ENCODE measurements at regions not wholly inside any gene's neighbourhood (a gene's known extent, or its start where the extent isn't known, plus 50 kb on each side); places are given as distances from the start of the nearest gene placed in this dataset.
"Not testable (repeated sequence)": the region's sequence is repeated elsewhere in the genome, so short reads cannot be mapped to it uniquely, and the experiment has no call there.

DNA sequence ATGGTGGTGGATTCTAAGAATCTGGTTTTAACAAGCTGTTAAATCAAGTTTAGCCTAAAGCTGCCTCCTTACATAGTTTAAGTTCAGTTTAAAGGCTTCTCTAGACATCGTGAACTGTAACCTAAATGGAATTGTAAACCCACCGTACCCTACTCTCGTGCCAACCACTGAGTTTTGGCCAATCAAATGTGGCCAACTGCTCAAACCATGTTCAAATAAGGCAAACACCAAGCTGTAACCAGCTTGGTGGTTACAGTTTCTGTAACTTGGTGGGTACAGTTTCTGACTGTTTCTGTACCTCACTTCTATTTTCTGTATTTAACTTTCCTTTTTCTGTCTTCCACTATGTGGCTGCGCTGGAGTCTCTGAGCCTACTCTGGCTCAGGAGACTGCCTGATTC is 131.9 kb upstream of the DDHD1 start:
- no peak for DNase-seq (ENCODE audit: low read depth)

DNA sequence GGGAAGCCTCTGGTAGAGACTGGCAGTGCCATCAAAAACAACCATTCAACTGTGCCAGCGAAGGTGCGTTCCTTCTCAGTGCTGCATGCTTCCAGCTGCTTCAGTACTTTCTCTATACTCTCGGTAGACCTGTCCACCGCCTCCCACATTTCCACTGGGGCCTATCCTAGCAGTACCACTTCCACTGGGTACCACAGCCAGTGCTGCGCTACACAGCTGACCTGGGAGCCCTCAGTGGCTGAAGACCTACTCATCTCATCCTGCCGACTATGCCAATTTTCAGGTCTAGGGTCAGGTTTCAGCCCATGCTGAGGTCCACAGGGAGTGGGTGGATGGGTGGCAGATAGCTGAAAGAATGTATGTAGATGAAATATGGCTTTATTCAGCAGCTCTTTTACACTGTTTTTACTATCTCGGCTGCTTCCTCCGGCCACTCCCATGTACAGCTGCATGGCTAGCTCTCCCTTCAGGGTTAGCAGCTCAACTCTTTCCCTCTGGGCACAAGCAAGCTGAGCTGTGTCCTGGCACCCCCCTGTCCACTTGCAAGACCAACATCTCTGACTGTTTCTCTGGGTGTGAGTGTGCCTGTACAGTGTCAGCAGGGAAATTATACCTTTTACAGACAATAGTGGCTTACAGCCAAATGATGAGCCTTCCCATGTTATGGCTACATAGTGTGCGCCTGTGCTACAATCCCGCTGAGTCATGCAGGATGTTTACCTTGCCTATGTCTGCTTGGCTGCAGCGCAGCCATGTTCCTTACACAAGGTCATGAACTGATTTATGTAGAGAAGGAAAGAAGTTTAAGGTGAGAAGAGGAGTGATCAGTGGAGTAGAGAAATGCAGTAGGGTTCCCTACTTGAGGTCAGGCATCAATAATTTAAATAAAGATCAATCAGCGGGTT is 125.7 kb upstream of the DDHD1 start:
- DNase-seq (ENCODE audit: low read depth), result no peak

DNA sequence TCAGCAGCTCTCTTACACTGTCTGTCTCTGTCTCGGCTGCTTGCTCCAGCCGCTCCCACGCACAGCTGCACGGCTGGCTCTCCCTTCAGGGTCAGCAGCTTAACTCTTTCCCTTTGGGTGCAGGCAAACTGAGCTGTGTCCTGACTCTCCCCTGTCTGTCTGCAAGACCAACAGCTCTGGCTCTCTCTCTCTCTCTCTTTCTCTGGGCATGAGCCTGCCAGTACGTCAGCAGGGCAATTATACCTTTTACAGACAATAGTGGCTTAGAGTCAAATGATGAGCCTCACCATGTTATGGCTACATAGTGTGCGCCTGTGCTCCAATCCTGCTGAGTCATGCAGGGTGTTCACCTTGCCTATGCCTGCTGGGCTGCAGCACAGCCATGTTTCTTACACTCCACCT is 120.5 kb upstream of the DDHD1 start:
- peak; percentile 12 for DNase-seq (ENCODE audit: low read depth)

DNA sequence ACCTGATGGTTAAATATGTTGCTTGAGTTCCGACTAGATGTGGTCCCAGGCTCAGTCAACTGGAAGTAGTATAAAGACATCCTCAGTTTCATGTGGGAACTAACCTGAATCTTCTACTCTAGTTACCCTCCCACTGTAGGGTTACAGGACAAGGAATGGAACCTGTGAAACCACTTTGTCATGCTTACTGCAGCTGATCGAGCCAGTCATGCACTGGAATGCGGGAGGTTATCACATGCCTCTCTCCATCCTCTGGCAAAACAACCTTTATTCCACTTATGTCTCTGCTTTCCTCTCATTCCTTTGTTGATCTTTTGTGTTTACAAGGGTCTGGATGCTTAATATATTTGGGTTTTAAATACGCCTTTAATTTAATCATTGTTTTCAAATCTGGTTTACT is 111.9 kb upstream of the DDHD1 start:
- no peak for DNase-seq (ENCODE audit: low read depth)

DNA sequence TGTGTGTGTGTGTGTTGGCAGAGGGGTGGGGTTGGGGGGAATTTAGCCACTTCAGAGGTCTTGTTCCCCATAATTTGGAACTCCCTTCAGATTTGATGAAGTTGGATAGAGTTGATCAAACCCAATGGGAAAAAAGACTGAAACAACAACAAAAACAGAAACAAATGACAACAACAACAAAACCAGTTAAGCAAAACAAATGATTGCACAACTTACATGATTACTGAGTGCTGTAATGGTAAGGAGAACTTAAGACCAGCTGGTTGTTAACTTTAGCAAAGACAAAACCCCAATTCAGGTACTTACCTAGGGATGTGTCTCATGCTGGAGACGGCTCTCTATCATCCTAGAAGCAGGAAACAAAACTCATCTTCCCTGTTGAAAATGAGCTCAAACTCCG is 107.8 kb upstream of the DDHD1 start:
- DNase-seq (ENCODE audit: low read depth), result no peak

DNA sequence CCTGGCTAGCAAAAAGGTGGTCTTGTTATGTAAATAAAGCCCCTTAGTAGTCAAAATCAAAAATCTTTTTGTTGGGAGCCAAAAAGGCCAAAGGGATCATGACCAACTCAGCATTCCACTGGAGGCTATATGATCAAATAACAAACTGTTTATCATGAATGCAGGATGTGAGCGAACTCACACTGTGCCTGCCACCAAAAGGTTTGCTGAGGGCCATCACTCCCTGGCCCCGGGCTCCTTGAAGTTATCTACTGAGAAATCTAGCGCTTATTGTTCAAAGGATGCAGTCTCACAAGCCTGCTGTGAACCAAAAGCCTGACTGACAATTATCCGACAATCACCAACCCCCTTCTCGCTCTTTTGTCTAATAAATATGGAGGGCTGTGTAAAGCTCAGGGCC is 107.2 kb upstream of the DDHD1 start:
- DNase-seq (ENCODE audit: low read depth), result no peak

DNA sequence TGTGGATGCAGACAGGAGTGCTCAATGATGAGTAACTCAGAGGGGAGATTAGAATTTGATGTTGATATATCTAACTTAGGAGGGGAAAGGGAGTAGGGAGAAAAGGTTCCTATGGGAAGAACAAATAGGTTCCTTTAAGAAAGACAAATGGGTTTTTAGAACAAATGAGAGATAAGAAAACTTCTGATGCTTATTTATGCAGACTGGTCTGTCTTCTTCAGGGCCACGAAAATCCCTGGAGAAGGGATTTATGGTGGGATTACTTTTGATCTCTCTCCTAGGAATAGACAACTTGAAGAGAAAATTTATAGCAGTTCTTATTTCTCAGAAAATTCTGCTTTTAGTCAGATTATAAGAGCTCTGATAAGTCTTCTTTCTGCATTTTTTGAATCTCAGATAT is 99.0 kb upstream of the DDHD1 start:
- no peak for DNase-seq (ENCODE audit: low read depth)

DNA sequence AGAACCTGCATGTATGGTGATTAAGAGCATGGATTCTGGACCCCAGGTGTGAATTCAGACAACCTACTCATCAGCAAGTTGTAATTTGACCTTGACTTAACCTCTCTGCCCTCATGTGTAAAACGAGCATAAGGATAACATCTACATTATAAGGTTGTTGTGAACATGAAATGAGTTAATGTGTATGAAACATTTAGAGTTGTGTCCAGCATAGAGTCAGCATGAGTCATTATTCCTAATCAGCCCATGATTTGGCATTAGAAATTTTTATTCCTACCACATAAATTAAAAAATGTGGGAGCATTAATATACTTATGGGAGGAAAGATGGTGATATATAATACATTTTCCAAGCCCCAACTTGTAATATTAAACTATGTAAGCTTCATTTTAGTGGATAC is 95.9 kb upstream of the DDHD1 start:
- DNase-seq (ENCODE audit: low read depth), result no peak

DNA sequence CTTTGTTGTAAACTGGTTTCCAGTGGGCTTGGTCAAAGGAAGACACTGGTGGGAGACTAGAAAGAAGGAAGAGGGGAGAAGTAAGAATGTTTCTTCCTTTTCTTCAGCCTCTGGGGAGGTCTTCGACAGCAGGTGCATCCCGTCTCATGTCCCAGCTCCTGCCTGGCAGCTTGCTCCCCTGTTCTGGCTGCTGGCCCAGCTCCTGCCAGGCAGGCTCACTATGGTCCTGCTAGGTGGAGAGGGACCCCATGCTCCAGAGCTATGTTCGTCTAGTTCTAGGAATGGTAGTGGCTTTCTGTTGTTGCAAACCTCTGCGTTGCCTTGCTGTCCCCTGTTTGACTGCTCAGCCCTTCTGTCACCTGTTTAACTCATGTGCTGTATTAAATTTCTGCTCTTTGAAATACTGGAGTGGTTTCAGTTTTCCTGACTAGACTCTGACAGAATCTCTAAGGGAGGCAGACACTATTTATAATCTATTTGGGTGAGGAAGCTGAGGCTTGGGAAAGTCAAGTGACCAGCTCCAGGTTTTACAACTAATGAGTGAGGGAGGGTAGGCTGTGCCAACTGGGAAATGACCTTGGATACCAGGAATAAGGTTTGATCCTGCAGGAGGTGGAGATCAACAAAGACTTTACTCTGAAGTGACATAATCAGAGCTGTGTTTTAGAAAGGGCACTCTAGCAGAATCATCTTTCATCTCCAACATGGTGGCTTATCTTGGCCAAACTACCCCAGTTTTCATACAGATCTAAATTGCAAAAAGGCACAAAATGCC is 94.7 kb upstream of the DDHD1 start:
- no peak for DNase-seq (ENCODE audit: low read depth)

DNA sequence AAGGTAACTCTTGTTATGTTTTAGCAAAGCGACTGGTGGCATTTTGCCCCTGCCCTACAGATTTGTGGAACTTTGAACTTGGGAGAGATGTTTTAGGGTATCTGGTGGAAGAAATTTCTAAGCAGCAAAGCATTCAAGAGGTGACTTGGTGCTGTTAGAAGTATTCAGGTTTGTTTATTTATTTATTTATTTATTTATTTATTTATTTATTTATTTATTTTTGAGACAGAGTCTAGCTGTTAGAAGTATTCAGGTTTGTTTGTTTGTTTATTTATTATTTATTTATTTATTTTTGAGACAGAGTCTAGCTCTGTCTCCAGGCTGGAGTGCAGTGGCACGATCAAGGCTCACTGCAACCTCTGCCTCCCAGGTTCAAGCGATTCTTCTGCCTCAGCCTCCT is 89.8 kb upstream of the DDHD1 start:
- DNase-seq (ENCODE audit: low read depth), result not testable (repeated sequence)

DNA sequence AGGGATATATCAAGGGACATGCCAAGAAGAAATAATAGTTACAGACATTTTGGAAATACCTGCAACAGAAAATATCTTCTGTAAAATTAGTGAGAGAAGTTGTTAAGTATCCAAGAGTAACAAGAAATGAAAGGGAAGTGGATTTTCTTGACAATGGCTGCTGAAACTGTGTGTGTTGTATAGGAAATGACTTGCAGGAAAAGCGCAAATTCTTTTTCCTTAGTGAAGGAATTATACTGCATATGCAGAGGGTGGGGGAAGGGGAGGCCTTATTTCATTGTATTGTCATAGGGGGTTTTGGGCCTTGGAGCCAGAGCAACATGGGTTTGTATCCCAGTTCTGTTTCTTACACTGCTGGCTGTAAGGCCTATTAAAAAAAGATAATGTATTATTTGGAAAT is 84.4 kb upstream of the DDHD1 start:
- no peak for DNase-seq (ENCODE audit: low read depth)

DNA sequence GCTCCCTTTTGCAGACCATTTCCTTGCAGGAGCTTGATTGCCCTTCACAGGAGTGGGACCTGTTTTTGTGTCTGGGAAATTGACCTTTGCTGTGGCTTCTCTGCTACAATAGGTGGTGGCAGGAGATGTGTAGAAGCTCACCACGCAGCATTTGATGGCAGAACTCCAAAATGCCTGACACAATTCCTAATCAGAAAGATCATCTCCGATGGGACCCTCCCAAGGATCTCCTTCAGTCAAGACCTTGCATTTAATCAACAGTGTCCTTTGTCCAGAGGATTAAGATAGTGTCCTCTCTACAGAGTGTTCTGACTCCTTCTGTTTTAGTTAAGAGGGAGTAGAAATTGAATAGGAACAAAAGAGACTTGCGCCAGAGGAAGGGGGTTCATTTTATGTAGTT is 83.6 kb upstream of the DDHD1 start:
- no peak for DNase-seq (ENCODE audit: low read depth)

DNA sequence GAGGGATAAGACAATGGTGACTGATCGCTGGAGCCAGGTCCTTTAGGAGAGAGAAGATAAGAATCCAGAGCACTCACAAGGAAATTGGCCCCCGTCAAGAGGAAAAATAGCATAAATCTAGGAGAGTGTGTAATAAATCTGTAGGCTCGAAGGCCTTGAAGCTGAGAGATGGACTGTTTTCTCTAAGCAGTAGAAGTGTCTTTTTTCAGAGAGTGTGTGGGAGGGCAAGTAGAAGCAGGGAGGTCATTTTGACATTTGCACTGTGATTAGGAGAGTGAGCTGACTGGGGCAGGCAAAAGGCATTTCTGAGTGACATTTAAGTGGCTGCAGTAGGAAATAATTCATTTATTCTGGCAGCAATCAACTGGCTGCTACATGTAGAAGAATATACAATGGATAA is 78.0 kb upstream of the DDHD1 start:
- DNase-seq (ENCODE audit: low read depth), result no peak

DNA sequence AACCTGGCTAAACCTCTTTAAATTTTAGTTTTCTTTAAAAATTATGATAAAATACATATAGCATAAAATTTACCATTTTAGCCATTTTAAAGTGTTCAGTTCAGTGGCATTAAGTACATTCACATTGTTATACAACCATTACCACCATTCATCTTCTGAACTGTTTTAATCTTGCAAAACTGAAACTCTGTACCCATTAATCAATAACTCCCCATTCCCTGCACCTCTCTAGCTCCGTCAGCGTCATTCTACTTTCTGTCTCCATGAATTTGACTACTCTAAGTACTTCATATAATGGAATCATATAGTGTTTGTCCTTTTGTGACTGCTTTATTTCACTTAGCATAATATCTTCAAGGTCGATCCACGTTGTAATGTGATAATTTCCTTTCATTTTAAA is 75.8 kb upstream of the DDHD1 start:
- no peak for DNase-seq (ENCODE audit: low read depth)

DNA sequence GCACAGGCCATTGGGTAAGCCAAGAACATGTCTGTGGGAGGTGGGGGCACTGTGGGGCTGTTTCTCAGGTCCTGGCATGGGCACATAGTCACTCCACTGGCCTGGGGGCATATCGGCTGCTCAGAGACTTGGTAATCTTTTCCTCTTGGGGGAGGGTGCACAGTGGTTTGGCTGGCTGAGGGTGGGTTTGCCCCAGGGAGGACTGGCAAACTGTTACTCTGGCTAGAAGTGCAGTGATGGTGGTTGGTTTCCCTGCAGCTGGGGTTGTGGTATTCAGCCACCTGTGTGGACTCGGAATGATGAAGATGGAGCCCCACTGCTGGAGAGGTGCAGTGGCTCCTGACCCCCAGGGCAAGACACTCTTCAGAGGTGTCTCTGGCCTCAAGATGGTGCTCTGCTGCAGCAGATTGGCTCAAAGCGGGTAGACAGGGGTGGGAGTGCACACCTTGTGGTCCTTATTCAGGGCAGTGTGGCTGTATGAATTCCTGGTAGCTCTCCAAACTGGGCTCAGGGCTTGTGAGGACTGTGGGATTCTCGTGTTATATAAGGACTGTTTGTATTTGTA is 74.1 kb upstream of the DDHD1 start:
- DNase-seq (ENCODE audit: low read depth), result no peak

DNA sequence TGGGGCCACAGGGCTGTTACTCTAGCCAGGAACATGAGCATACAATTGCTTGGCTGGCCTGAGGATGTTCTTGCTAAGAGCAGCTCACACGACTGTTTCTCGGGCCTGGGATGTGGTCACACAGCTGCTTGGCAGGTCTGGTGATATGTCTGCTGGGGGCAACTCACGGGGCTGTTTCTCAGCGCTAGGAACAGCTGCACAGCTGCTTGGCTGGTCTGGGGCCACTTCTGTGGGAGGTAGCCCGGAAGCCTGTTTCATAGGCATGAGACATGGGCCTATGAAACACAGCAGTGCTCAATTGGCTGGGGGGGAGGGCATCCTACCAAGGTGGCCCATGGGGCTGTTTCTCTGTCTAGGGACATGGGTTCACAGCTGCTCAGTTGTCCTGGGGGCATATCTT is 73.4 kb upstream of the DDHD1 start:
- DNase-seq (ENCODE audit: low read depth), result no peak

DNA sequence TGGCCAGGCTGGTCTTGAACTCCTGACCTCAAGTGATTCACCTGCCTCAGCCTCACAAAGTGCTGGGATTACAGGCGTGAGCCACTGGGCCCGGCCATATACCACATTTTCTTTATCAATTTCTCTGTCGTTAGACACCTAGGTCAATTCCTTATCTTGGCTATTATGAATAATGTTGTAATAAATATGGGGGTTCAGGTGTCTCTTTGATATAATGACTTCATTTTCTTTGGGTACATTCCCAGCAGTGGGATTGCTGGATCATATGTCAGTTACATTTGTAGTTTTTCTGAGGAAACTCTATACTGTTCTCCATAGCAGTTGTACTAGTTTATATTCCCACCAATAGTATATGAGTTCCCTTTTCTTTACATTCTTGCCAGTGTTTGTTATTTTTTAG is 67.8 kb upstream of the DDHD1 start:
- DNase-seq (ENCODE audit: low read depth), result no peak

DNA sequence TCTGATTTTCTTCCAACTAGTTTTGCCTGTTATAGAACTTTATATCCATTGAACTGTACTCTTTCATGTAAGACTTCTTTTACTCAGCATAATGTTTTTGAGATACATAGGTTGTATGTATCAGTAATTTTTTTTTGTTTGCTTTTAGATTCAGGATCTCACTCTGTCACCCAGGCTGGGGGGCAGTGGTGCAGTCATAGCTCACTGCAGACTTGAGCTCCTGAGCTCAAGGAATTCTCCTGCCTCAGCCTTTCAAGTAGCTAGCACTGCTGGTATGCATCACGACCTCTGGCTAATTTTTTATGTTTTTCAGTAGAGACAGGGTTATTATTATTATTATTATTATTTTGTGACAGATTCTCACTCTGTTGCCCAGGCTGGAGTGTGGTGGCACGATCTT is 65.0 kb upstream of the DDHD1 start:
- DNase-seq (ENCODE audit: low read depth), result no peak

DNA sequence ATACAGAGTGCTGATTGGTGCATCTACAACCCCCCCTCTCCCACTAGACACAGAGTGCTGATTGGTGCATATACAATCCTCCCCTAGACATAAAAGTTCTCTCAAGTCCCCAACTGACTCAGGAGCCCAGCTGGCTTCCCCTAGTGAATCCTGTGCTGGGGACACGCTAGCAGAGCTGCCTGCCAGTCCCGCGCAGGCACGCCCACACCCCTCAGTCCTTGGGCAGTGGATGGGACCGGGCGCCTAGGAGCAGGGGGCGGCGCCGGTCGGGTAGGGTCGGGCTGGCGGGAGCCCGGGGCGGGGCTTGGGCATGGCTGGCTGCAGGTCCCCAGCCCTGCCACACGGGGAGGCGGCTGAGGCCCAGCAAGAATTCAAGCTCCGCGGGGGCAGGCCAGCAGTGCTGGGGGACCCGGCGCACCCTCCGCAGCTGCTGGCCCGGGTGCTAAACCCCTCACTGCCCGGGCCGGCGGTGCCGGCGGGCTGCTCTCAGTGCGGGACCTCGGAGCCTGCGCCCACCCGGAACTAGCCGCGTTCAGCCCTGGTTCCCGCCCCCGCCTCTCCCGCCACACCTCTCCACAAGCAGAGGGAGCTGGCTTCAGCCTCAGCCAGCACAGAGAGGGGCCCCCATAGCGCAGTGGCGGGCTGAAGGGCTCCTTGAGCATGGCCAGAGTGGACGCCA is 64.3 kb upstream of the DDHD1 start:
- DNase-seq (ENCODE audit: low read depth), result no peak

DNA sequence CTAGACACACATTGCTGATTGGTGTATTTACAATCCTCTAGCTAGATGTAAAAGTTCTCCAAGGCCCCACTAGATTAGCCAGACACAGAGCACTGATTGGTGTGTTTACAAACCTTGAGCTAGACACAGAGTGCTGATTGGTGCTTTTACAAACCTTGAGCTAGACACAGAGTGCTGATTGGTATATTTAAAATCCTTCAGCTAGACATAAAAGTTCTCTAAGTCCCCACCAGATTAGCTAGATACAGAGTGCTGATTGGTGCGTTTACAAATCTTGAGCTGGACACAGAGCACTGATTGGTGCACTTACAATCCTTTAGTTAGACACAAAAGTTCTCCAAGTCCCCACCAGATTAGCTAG is 63.8 kb upstream of the DDHD1 start:
- DNase-seq (ENCODE audit: low read depth), result not testable (repeated sequence)

DNA sequence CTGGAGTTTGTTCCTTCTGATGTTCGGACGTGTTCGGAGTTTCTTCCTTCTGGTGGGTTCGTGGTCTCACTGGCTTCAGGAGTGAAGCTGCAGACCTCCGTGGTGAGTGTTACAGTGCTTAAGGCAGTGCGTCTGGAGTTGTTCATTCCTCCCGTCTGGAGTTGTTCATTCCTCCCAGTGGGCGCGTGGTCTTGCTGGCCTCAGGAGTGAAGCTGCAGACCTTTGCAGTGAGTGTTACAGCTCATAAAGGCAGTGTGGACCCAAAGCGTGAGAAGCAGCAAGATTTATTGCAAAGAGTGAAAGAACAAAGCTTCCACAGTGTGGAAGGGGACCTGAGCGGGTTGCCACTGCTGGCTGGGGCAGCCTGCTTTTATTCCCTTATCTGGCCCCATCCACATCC is 63.4 kb upstream of the DDHD1 start:
- not testable (repeated sequence) for DNase-seq (ENCODE audit: low read depth)

DNA sequence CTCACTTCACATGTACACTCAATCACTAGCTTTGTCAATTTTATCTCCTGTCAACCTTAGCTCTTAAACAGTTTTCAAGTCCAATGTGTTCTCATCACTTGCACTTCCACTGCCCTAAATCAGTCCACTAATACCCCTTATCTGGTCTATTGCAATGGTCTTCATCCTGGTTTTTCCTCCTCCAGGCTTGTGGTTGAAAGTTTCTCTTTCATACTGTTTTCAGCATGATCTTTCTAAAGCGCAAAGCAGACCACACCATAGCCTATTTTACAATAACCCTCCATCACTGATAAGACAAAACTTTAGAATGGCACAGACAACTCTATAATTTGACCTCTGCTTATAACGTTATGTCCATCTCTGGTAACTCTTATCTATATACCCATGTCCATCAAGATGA is 62.0 kb upstream of the DDHD1 start:
- DNase-seq (ENCODE audit: low read depth), result no peak

DNA sequence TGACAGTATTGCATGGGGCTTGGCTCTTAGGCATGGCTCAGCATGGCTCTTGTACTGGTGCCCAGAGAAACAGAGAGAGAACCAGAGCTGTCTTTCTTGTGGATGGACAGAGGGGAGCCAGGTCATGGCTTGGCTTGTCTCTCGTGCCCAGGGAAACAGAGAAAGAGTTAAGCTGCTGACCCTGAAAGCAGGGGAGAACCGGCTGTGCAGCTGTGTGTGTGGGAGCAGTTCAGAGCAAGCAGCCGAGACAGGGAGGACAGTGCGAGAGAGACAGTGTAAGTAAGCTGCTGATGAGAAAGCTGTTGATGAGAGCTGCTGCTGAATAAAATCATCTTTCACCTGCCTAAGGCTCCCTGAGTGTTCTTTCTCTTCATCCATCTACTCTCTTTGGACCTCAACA is 61.3 kb upstream of the DDHD1 start:
- DNase-seq (ENCODE audit: low read depth), result no peak

Data from GM04503 (cell line).